Activated T-helper 1 cell treated with anti-CD3 and anti-CD28 coated beads, Interleukin-12 subunit alpha, Interleukin-12 subunit beta, Interleukin-2, Interleukin-4 antibody, amounts not matched to agents 30 ng/mL and 10 ng/mL and 1 ng/mL, durations not matched to agents 14 hours and 24 hours and 36 hours (primary cell): ENCODE measurements at regions not wholly inside any gene's neighbourhood (a gene's known extent, or its start where the extent isn't known, plus 50 kb on each side); places are given as distances from the start of the nearest gene placed in this dataset.
"Not testable (repeated sequence)": the region's sequence is repeated elsewhere in the genome, so short reads cannot be mapped to it uniquely, and the experiment has no call there.

ENCODE experiments used
- DNase-seq: peaks from one replicate; pipeline ENCODE4 v3.0.0; 2021; ENCODE audit warnings: low spot score
- H3K27ac Mint-ChIP-seq: one replicate; pipeline ENCODE4 v1.8.0; 2021; ENCODE audit warnings: mild to moderate bottlenecking, mixed read lengths
- H3K27me3 Mint-ChIP-seq: one replicate; pipeline ENCODE4 v1.8.0; 2022; ENCODE audit warnings: mild to moderate bottlenecking, moderate library complexity, mixed read lengths; ENCODE audit not compliant: insufficient read depth
- H3K36me3 Mint-ChIP-seq: one replicate; pipeline ENCODE4 v1.8.0; 2021; ENCODE audit warnings: low read depth, mixed read lengths
- H3K4me1 Mint-ChIP-seq: one replicate; pipeline ENCODE4 v1.8.0; 2021; ENCODE audit warnings: low read depth, mixed read lengths
- H3K4me3 Mint-ChIP-seq: one replicate; pipeline ENCODE4 v1.8.0; 2021; ENCODE audit warnings: mild to moderate bottlenecking, moderate library complexity, mixed read lengths
- H3K9me3 Mint-ChIP-seq: one replicate; pipeline ENCODE4 v1.8.0; 2021; ENCODE audit warnings: mixed read lengths
- intact Hi-C: fragments of 100-400 bp; cut with micrococcal nuclease; formaldehyde crosslinking; loops from one replicate; pipeline ENCODE4 v1.15.1; 2024

DNA sequence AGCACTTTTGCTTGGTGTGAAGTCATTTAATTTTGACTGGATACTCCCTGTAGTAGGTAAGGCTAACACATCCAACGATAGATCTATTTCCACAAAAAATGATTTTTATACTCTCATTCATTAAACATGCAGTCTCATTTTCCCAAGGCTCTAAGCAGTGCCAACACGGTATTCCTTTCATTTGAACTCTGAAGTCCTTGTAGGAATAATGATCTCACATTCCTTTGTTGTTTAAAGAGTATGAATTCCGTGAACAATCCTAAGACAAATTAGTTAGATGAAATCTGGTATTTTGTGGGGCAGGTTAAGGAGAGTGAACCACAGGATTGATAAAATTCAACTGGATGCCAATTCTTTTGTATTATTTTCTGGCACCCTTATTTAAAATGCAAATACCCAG is 66.6 kb downstream of the LACC1 start:
- Mint-ChIP-seq H3K27ac (no peak overlapping the region), H3K9me3 (no peaks in the 10 kb centered on the region), H3K4me3 (no peak overlapping the region), H3K36me3 (no peaks in the 10 kb centered on the region), H3K4me1 (no peaks in the 10 kb centered on the region), H3K27me3 (peaks cover 7% of the 10 kb centered on the region)
- intact Hi-C loops, result no loop called here
- no peak for DNase-seq

DNA sequence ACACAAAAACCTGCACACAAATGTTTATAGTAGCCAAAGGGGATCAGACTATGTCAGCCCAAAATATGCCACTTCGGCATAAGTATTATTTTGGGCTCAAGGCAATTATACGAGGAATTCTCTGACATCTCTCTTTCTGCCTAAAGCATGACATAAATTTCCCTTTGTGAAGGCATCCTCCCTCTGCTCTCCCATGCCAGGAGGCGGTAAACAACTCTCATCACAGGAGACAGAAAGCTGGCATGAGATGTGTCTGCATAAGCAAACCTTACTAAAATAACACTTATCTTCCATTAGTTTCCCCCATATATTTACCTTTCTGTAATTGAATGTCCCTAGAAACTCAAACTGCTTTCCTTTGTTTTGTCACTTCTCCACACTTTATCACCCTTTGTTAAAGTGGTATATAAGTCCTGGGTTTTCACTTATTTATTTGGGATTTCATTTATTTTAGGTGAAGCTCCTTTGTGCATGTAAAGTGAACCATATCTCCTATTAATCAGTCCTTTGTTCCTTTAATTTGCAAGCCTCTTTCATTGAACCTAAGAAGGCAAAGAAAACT is 68.3 kb downstream of the LACC1 start:
- Mint-ChIP-seq H3K4me1 (no peaks in the 10 kb centered on the region), H3K36me3 (no peaks in the 10 kb centered on the region), H3K9me3 (no peaks in the 10 kb centered on the region), H3K27ac (no peak overlapping the region), H3K27me3 (peaks cover 11% of the 10 kb centered on the region), H3K4me3 (no peak overlapping the region)
- no peak for DNase-seq
- intact Hi-C loops, result no loop called here

DNA sequence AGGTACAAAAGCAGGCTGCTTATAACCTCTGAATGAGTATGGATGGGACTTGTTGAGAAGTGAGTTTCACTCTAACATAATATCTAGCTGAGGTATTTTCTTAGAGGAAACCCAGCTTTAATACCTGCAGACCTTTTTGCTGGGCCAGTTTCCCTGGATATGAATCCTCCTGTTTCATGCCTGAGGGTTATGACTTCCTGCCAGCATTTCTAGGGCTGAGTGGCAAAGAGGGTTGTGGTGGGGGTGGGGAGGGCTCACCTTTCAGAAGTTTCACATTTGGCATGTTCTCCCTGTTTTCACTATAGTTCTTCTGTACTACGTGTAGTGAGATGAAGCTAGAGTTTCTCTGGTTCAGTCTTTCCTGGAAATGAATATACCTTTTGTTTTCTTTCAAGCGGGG is 73.7 kb downstream of the LACC1 start:
- H3K4me3 Mint-ChIP-seq, result no peak overlapping the region
- no peaks in the 10 kb centered on the region for H3K9me3 Mint-ChIP-seq
- no peaks in the 10 kb centered on the region for H3K4me1 Mint-ChIP-seq
- peaks cover 11% of the 10 kb centered on the region for H3K27me3 Mint-ChIP-seq
- no peaks in the 10 kb centered on the region for H3K36me3 Mint-ChIP-seq
- intact Hi-C loops, result no loop called here
- DNase-seq, result no peak
- H3K27ac Mint-ChIP-seq, result no peak overlapping the region

DNA sequence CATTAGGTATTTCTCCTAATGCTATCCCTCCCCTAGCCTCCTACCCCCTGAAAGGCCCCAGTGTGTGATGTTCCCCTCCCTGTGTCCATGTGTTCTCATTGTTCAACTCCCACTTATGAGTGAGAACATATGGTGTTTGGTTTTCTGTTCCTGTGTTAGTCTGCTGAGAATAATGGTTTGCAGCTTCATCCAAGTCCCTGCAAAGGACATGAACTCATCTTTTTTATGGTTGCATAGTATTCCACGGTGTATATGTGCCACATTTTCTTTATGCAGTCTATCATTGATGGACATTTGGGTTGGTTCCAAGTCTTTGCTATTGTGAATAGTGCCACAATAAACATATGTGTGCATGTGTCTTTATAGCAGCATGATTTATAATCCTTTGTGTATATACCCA is 77.3 kb downstream of the LACC1 start:
- H3K27ac Mint-ChIP-seq, H3K4me3 Mint-ChIP-seq, H3K36me3 Mint-ChIP-seq, DNase-seq, intact Hi-C loops, H3K4me1 Mint-ChIP-seq, H3K9me3 Mint-ChIP-seq, H3K27me3 Mint-ChIP-seq: not testable (repeated sequence)

DNA sequence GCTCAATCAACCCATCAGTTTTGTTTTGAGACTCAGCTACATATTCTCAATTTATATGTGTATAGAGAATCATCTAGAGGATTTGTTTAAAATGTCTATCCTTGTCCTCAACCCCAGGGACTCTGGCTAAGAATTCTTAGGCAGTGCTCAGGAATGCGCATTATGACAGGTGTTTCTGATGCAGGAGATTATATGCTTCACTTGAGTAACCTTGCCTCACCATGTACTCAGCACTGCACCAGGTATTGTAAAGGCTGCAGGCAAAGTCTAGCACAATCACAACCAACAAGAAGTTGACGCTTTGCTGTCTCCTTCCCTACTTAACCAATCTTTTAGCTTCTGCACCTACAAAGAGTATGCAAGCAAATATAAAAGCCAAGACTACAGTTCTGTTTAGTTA is 79.6 kb downstream of the LACC1 start:
- intact Hi-C loops, result no loop called here

DNA sequence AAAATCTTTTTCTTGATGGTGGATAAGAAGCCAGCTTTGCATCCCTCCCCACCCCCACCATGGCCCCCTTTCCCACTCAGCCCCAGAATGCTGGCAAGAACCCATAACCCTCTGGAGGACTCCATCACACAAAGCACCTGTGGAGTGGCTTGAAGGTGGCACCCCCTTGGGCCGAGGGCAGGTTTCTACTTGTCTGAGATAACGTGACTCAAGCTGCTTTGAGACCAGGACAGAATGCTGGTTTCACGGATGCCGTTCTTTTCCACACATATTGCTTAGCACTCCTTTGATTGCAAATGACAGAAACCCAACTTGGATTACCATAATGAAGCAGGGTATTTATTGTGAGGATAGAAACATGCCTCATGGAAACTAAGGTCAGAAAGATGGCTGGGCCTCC is 82.2 kb downstream of the LACC1 start:
- H3K9me3 Mint-ChIP-seq, result no peaks in the 10 kb centered on the region
- DNase-seq, result no peak
- intact Hi-C loops, result no loop called here
- H3K4me1 Mint-ChIP-seq, result no peaks in the 10 kb centered on the region
- H3K4me3 Mint-ChIP-seq, result no peak overlapping the region
- H3K27ac Mint-ChIP-seq, result no peak overlapping the region
- H3K36me3 Mint-ChIP-seq, result no peaks in the 10 kb centered on the region
- H3K27me3 Mint-ChIP-seq, result peaks cover 3% of the 10 kb centered on the region

More for the DNA sequence above, 79.6 kb downstream of the LACC1 start:
- no peak overlapping the region for H3K4me3 Mint-ChIP-seq
- H3K4me1 Mint-ChIP-seq, result no peaks in the 10 kb centered on the region
- no peak overlapping the region for H3K27ac Mint-ChIP-seq
- no peaks in the 10 kb centered on the region for H3K36me3 Mint-ChIP-seq
- no peaks in the 10 kb centered on the region for H3K9me3 Mint-ChIP-seq
- DNase-seq, result no peak
- H3K27me3 Mint-ChIP-seq, result peaks cover 5% of the 10 kb centered on the region

DNA sequence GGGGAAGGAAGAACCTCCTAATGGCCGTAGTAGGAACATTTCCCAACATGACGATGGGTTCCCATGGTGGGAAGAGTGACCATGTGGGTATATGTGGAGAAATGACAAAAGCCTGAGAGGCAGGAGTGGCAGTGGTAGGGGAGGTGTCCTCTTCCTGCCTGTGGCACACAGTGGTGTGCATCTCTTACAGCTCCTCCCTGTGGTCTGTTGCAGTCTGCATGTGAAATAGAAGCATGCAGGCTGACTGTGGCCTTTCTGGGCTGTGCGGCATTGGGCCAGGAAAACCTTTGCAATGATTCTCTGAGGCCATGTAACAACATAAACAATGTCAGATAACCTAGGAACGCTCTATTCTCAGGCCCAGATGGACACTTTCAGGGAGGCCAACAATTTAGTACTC is 84.0 kb downstream of the LACC1 start:
- intact Hi-C loops, result no loop called here
- DNase-seq, result no peak
- Mint-ChIP-seq H3K27me3 (peaks cover 3% of the 10 kb centered on the region), H3K4me3 (no peak overlapping the region), H3K36me3 (no peaks in the 10 kb centered on the region), H3K9me3 (peaks cover under 1% of the 10 kb centered on the region), H3K27ac (no peak overlapping the region), H3K4me1 (no peaks in the 10 kb centered on the region)

DNA sequence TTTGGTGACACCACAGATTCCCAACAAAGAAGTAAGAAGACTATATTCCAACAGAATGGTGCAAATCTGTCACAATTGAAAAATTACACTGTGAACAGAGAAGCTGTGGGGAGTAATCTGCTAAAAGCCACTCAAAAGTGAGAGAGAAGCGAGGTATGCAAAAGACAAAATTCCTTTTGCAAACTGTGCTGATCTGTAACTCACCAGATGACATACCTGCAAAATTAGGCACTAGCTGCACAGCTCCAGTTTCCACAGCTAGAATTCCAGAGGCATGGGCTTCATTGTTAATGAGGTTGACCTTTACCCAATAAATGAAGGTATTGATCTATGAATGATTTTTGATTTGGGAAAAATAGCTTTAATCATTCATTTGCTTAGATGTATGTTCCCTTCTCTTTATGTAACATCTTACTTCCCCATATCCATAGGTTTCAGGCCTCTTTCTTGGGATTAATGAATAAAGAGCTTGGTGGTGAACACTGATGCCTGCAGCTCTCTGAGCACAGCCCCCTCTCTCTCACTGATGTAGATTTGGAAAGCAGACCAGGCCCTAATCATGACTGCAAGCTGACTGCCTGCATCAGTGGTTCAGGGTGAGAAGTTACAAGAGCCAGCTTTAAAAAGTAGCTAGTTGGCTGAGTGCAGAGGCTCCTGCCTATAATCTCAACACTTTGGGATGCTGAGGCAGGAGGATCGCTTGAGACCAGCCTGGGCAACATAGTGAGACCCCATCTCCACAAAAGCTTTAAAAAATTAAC is 85.2 kb downstream of the LACC1 start:
- Mint-ChIP-seq H3K27ac (no peak overlapping the region), H3K36me3 (no peaks in the 10 kb centered on the region), H3K27me3 (peaks cover 3% of the 10 kb centered on the region), H3K4me1 (no peaks in the 10 kb centered on the region), H3K4me3 (no peak overlapping the region), H3K9me3 (peaks cover 4% of the 10 kb centered on the region)
- intact Hi-C loops, result no loop called here
- DNase-seq, result no peak

DNA sequence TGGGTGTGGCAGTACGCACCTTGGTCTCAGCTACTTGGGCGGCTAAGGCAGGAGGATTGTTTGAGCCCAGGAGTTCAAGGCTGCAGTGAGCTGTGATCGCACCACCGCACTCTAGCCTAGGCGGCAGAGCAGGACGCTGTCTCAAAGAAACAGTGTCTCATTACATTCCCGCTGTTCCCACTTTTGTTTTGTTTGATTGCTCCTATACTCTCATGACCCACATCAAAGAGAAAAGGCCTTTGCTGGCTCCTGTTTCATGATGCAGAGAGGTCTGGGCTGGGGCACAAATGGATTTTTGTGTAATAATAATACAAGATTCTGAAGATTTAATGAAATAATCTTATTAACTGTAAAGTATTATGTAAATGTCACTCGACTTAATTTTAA is 85.7 kb downstream of the LACC1 start:
- Mint-ChIP-seq H3K27me3 (peaks cover 3% of the 10 kb centered on the region), H3K27ac (no peak overlapping the region), H3K4me1 (no peaks in the 10 kb centered on the region), H3K9me3 (peaks cover 4% of the 10 kb centered on the region), H3K4me3 (no peak overlapping the region), H3K36me3 (no peaks in the 10 kb centered on the region)
- no peak for DNase-seq
- intact Hi-C loops, result no loop called here

DNA sequence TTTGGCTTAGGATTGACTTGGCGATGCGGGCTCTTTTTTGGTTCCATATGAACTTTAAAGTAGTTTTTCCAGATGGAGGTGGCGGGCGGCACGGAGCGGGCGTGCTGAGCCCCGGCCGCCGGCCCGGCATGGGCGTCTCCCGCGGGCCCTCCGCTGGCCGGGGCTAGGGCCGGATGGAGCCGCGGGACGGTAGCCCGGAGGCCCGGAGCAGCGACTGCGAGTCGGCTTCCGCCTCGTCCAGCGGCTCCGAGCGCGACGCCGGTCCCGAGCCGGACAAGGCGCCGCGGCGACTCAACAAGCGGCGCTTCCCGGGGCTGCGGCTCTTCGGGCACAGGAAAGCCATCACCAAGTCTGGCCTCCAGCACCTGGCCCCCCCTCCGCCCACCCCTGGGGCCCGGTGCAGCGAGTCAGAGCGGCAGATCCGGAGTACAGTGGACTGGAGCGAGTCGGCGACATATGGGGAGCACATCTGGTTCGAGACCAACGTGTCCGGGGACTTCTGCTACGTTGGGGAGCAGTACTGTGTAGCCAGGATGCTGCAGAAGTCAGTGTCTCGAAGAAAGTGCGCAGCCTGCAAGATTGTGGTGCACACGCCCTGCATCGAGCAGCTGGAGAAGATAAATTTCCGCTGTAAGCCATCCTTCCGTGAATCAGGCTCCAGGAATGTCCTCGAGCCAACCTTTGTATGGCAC is 88.7 kb downstream of the LACC1 start:
- not testable (repeated sequence) for DNase-seq, H3K9me3 Mint-ChIP-seq

DNA sequence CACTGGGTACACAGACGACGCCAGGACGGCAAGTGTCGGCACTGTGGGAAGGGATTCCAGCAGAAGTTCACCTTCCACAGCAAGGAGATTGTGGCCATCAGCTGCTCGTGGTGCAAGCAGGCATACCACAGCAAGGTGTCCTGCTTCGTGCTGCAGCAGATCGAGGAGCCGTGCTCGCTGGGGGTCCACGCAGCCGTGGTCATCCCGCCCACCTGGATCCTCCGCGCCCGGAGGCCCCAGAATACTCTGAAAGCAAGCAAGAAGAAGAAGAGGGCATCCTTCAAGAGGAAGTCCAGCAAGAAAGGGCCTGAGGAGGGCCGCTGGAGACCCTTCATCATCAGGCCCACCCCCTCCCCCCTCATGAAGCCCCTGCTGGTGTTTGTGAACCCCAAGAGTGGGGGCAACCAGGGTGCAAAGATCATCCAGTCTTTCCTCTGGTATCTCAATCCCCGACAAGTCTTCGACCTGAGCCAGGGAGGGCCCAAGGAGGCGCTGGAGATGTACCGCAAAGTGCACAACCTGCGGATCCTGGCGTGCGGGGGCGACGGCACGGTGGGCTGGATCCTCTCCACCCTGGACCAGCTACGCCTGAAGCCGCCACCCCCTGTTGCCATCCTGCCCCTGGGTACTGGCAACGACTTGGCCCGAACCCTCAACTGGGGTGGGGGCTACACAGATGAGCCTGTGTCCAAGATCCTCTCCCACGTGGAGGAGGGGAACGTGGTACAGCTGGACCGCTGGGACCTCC is 89.4 kb downstream of the LACC1 start:
- H3K4me3 Mint-ChIP-seq, H3K27ac Mint-ChIP-seq, H3K4me1 Mint-ChIP-seq, H3K36me3 Mint-ChIP-seq, DNase-seq, intact Hi-C loops, H3K27me3 Mint-ChIP-seq, H3K9me3 Mint-ChIP-seq: not testable (repeated sequence)

More for the DNA sequence above, 88.7 kb downstream of the LACC1 start:
- H3K4me1 Mint-ChIP-seq, H3K27me3 Mint-ChIP-seq, intact Hi-C loops, H3K27ac Mint-ChIP-seq, H3K4me3 Mint-ChIP-seq, H3K36me3 Mint-ChIP-seq: not testable (repeated sequence)

DNA sequence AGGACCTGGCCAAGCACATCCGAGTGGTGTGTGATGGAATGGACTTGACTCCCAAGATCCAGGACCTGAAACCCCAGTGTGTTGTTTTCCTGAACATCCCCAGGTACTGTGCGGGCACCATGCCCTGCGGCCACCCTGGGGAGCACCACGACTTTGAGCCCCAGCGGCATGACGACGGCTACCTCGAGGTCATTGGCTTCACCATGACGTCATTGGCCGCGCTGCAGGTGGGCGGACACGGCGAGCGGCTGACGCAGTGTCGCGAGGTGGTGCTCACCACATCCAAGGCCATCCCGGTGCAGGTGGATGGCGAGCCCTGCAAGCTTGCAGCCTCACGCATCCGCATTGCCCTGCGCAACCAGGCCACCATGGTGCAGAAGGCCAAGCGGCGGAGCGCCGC is 90.2 kb downstream of the LACC1 start:
- H3K27ac Mint-ChIP-seq, H3K27me3 Mint-ChIP-seq, H3K4me1 Mint-ChIP-seq, DNase-seq, H3K4me3 Mint-ChIP-seq, H3K9me3 Mint-ChIP-seq, intact Hi-C loops, H3K36me3 Mint-ChIP-seq: not testable (repeated sequence)
